Gastrocnemius medialis (tissue), 4 donors: ENCODE measurements at regions not wholly inside any gene's neighbourhood (a gene's known extent, or its start where the extent isn't known, plus 50 kb on each side); places are given as distances from the start of the nearest gene placed in this dataset.

Experiments used
- CTCF ChIP-seq, 5 experiments: fragments of 450-650 bp in 3 of 5; fragments of 200-600 bp in 2 of 5; sonication (generic) in 2 of 5; IDR thresholded peaks in 4 of 5; conservative IDR thresholded peaks in 1 of 5; 1 replicate in 4 of 5; 2 replicates in 1 of 5; pipeline ENCODE4 v1.5.1; 2016 to 2019; ENCODE audit warnings: antibody characterized with exemption in 5 of 5, mild to moderate bottlenecking in 3 of 5, moderate library complexity in 3 of 5
- POLR2A ChIP-seq, 2 donors: fragments of 450-650 bp; IDR thresholded peaks; one replicate each; pipeline ENCODE4 v1.6.1; 2017; ENCODE audit warnings: antibody characterized with exemption in 2 of 2, mild to moderate bottlenecking in 2 of 2, moderate library complexity in 2 of 2

GRCh38 chr12:124402248-124403066 is 107.6 kb downstream of the RFLNA start:
- TF ChIP-seq POLR2A (IDR thresholded peaks at IDR 0.05) (no peak), CTCF (IDR thresholded peaks at IDR 0.05 in 4 of 5, conservative IDR thresholded peaks at IDR 0.05 in 1 of 5) (no peak)
